Activated CD8-positive, alpha-beta memory T cell treated with anti-CD3 and anti-CD28 coated beads for 4 hours (primary cell): ENCODE measurements at regions not wholly inside any gene's neighbourhood (a gene's known extent, or its start where the extent isn't known, plus 50 kb on each side); places are given as distances from the start of the nearest gene placed in this dataset.
"Not testable (repeated sequence)": the region's sequence is repeated elsewhere in the genome, so short reads cannot be mapped to it uniquely, and the experiment has no call there.

Experiments used
- DNase-seq, 2 donors: peaks; one replicate each; pipeline ENCODE4 v3.0.0-alpha.2; 2020; ENCODE audit warnings: low read depth in 2 of 2

- DNase-seq: no peak
Observed at GRCh38 chr1:59176471-59176870, 120.4 kb upstream of the FGGY start.

GRCh38 chr1:59177756-59178155 lies 119.1 kb upstream of the FGGY start:
- no peak for DNase-seq

GRCh38 chr1:59178339-59179187 lies 118.3 kb upstream of the FGGY start:
- no peak for DNase-seq

- DNase-seq: no peak
Observed at GRCh38 chr1:59179673-59180072, 117.2 kb upstream of the FGGY start.

GRCh38 chr1:59180735-59181134 lies 116.2 kb upstream of the FGGY start:
- no peak for DNase-seq

GRCh38 chr1:59183749-59184317 lies 113.1 kb upstream of the FGGY start:
- no peak for DNase-seq

- no peak for DNase-seq
Observed at GRCh38 chr1:59184365-59184905, 112.5 kb upstream of the FGGY start.

GRCh38 chr1:59185163-59185860 lies 111.6 kb upstream of the FGGY start:
- DNase-seq: no peak

GRCh38 chr1:59186656-59187055 lies 110.2 kb upstream of the FGGY start:
- DNase-seq: no peak

GRCh38 chr1:59188413-59189213 lies 108.3 kb upstream of the FGGY start:
- DNase-seq: no peak

- no peak for DNase-seq
Observed at GRCh38 chr1:59193443-59194093, 103.3 kb upstream of the FGGY start.

GRCh38 chr1:59194621-59195020 lies 102.3 kb upstream of the FGGY start:
- DNase-seq: no peak

GRCh38 chr1:59195151-59195550 lies 101.7 kb upstream of the FGGY start:
- no peak for DNase-seq

- DNase-seq: no peak
Observed at GRCh38 chr1:59198564-59198963, 98.3 kb upstream of the FGGY start.

- DNase-seq: no peak
Observed at GRCh38 chr1:59199147-59199546, 97.7 kb upstream of the FGGY start.

- DNase-seq: no peak
Observed at GRCh38 chr1:59199719-59200376, 97.0 kb upstream of the FGGY start.

- no peak for DNase-seq
Observed at GRCh38 chr1:59201341-59201740, 95.6 kb upstream of the FGGY start.

GRCh38 chr1:59202455-59202854 lies 94.4 kb upstream of the FGGY start:
- no peak for DNase-seq

GRCh38 chr1:59204001-59204400 lies 92.9 kb upstream of the FGGY start:
- no peak for DNase-seq

- not testable (repeated sequence) for DNase-seq
Observed at GRCh38 chr1:59206616-59207015, 90.3 kb upstream of the FGGY start.

GRCh38 chr1:59210430-59210829 lies 86.5 kb upstream of the FGGY start:
- DNase-seq: not testable (repeated sequence)
